Epithelial cell of esophagus (primary cell): ENCODE measurements at regions not wholly inside any gene's neighbourhood (a gene's known extent, or its start where the extent isn't known, plus 50 kb on each side); places are given as distances from the start of the nearest gene placed in this dataset.
A peak's percentile ranks its signal among the peaks of the same experiment; 100 is the strongest.

Experiments
- DNase-seq: peaks from one replicate; pipeline ENCODE4 v3.0.0; 2010; ENCODE audit warnings: low read depth
- H3K4me3 ChIP-seq: 2 replicates; pipeline ENCODE4 v1.5.1; 2011; ENCODE audit warnings: mild to moderate bottlenecking, low read length, control low read depth
- CTCF ChIP-seq: IDR thresholded peaks from 2 replicates; pipeline ENCODE4 v1.5.1; 2011; ENCODE audit warnings: low read depth, mild to moderate bottlenecking, low read length, control low read depth, inconsistent platforms; ENCODE audit not compliant: insufficient read depth; ENCODE audit errors: missing control alignments

- DNase-seq = no peak
- no peak overlapping the region for H3K4me3 ChIP-seq
- TF ChIP-seq CTCF = no peak
Observed at GRCh38 chr1:87816646-87817045, 488.0 kb downstream of the LMO4 start.

GRCh38 chr1:87820668-87821334 is 492.1 kb downstream of the LMO4 start:
- DNase-seq = no peak
- H3K4me3 ChIP-seq = no peak overlapping the region
- no peak for TF ChIP-seq CTCF

- H3K4me3 ChIP-seq = no peak overlapping the region
- DNase-seq = no peak
- TF ChIP-seq CTCF = no peak
Observed at GRCh38 chr1:87821335-87821697, 492.6 kb downstream of the LMO4 start.

- TF ChIP-seq CTCF = no peak
- peak; percentile 11 for DNase-seq
- H3K4me3 ChIP-seq = no peak overlapping the region
Observed at GRCh38 chr1:87826681-87827251, 498.1 kb downstream of the LMO4 start.

GRCh38 chr1:87829360-87829759 is 500.7 kb downstream of the LMO4 start:
- no peak for TF ChIP-seq CTCF
- H3K4me3 ChIP-seq = no peak overlapping the region
- no peak for DNase-seq

- no peak for TF ChIP-seq CTCF
- no peak for DNase-seq
- H3K4me3 ChIP-seq = no peak overlapping the region
Observed at GRCh38 chr1:87830432-87830978, 501.8 kb downstream of the LMO4 start.

- no peak overlapping the region for H3K4me3 ChIP-seq
- no peak for TF ChIP-seq CTCF
- DNase-seq = peak; percentile 21
Observed at GRCh38 chr1:87833166-87833565, 504.5 kb downstream of the LMO4 start.
